ENCODE measurements at regions not wholly inside any gene's neighbourhood (a gene's known extent, or its start where the extent isn't known, plus 50 kb on each side); places are given as distances from the start of the nearest gene placed in this dataset.

- TF ChIP-seq CTCF (IDR thresholded peaks at IDR 0.05) (no peak), POLR2A (IDR thresholded peaks at IDR 0.05) (no peak)
Measured at GRCh38 chr6:82607998-82608725, 244.5 kb downstream of the TPBG start.

Measured in breast epithelium (tissue), 3 donors.